ENCODE measurements at regions not wholly inside any gene's neighbourhood (a gene's known extent, or its start where the extent isn't known, plus 50 kb on each side); places are given as distances from the start of the nearest gene placed in this dataset.

DNA sequence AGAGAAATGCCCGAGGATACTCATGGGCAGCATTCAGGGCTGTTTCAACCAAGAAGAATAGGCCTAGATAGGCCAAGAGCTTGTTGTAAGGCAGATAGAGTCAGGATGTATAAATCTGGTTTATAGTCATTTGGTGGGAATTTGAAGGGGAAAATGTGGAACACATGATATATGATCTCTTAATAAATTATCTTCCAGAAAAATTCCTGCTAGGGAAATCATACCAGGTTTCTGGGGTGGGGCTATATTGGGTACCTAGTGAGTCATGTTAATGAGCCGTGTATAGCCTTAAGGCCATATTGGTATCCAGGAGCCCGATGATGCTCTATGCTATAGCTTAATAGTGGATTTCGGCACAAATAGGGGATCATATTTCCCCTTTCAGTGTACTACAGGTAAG lies 51.5 kb upstream of the HTR2A start:
- WGBS, 3 donors = 75 to 82% (median 81%) methylated on average over 4 of the region's 4 CpGs
- H3K27me3 ChIP-seq (ENCODE audit: insufficient read depth in 3 of 3, low read length in 2 of 3) = no peaks in the 10 kb centered on the region
- no peak overlapping the region for H3K4me3 ChIP-seq
- H3K36me3 ChIP-seq (ENCODE audit: insufficient read depth in 1 of 2, low read depth in 1 of 2) = no peaks in the 10 kb centered on the region
- TF ChIP-seq, protein P1, sequence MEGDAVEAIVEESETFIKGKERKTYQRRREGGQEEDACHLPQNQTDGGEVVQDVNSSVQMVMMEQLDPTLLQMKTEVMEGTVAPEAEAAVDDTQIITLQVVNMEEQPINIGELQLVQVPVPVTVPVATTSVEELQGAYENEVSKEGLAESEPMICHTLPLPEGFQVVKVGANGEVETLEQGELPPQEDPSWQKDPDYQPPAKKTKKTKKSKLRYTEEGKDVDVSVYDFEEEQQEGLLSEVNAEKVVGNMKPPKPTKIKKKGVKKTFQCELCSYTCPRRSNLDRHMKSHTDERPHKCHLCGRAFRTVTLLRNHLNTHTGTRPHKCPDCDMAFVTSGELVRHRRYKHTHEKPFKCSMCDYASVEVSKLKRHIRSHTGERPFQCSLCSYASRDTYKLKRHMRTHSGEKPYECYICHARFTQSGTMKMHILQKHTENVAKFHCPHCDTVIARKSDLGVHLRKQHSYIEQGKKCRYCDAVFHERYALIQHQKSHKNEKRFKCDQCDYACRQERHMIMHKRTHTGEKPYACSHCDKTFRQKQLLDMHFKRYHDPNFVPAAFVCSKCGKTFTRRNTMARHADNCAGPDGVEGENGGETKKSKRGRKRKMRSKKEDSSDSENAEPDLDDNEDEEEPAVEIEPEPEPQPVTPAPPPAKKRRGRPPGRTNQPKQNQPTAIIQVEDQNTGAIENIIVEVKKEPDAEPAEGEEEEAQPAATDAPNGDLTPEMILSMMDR (IDR thresholded peaks at IDR 0.05) = no peak
- DNase-seq = no peak
- H3K9me3 ChIP-seq = no peaks in the 10 kb centered on the region
- H3K4me1 ChIP-seq = no peaks in the 10 kb centered on the region
- intact Hi-C loops (cut with DNase I) = no loop called here
- no peak for ATAC-seq
- no peak overlapping the region for H3K27ac ChIP-seq

DNA sequence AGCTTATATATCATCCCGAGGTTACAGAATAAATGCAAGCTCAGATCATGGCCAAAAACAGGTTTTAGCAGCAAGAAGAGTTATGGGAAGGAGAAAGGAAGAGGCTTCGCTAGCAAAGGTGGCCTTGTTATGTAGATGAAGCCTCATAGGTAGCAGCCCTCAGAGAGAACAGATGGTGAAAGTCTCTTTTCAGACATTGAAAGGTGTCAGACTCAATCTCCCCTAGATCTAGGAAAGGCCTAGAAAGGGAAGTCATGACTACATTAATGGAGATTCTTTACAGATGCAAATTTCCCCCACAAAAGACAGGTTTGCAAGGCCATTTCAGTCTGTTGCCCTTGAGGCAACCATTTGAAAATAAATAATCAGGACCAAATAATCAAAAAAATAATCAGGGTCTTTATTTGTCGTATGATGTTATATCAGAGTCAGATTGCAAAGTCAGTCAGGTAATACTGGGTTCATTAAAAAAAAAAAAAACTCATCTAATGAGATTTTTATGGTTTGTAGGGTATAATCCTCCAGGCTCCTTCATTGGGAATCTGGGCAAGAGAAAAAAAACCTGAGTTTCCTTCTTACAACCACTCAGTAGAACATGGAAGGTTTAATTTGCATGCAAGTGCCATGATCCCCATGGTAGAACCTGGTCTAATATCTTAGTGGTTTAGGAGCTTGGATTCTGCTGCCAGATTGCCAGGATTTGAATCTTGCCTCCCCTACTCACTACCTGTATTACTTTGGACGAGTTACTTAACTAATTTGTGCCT lies 50.8 kb upstream of the HTR2A start:
- ATAC-seq = no peak
- 50 to 69% (median 55%) methylated on average over 4 of the region's 4 CpGs for WGBS, 3 donors
- H3K36me3 ChIP-seq (ENCODE audit: insufficient read depth in 1 of 2, low read depth in 1 of 2) = no peaks in the 10 kb centered on the region

More for the DNA sequence above, 50.8 kb upstream of the HTR2A start:
- Histone ChIP-seq H3K4me3 (no peak overlapping the region), H3K27ac (no peak overlapping the region), H3K4me1 (no peaks in the 10 kb centered on the region), H3K9me3 (no peaks in the 10 kb centered on the region), H3K27me3 (ENCODE audit: insufficient read depth in 3 of 3, low read length in 2 of 3) (no peaks in the 10 kb centered on the region)
- intact Hi-C loops (cut with DNase I) = no loop called here
- TF ChIP-seq, protein P1 (IDR thresholded peaks at IDR 0.05) = no peak
- no peak for DNase-seq

All from psoas muscle (tissue), 7 donors.